ENCODE measurements at regions not wholly inside any gene's neighbourhood (a gene's known extent, or its start where the extent isn't known, plus 50 kb on each side); places are given as distances from the start of the nearest gene placed in this dataset.

DNA sequence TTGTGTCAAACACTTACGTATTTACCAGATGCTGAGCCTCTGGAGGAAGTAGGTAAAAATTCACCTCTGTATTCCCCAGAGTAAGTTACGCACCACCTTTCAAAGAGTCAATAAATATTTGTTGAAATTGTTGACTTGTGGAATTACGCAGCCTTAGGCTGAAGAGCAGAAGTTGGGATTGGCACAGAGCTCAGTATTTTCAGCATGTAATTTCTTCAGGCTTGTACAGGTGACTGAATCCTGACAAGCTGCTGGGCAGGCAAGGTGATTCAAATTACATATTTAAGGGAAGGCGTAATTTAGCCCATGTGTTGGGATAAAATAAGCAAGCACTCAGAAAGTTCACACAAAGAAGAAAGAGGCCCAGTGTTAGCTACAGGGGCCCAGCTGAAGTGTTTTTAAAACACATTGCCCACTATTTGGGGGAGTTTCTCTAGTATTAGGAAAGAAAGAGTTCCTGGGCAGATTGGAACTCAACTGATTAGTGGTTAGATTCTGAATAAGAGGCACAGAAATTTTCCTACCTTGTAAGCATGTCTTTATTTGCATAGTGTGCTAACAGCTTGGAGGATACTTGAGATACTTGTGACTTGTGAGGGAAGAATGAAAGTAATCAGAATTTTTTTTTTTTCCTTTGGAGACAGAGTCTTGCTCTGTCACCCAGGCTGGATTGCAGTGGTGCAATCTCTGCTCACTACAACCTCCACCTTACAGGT lies 165.3 kb upstream of the FBXL7 start:
- Mint-ChIP-seq H3K27ac (no peak overlapping the region), H3K4me1 (ENCODE audit: low read depth) (no peaks in the 10 kb centered on the region), H3K27me3 (no peaks in the 10 kb centered on the region)

DNA sequence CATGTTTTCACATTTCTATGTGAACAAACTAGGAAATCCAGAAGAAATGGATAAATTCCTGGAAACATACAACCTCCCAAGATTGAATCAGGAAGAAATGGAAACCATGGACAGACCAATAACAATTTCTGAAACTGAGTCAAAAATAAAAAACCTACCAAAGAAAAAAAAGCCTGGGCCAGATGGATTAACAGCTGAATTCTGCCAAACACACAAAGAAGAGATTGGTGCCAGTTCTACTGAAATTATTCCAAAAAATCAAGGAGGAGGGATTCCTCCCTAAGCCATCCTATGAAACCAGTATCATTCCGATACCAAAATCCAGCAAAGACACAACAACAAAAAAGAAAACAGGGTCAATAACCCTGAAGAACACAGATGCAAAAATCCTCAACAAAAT lies 166.9 kb upstream of the FBXL7 start:
- no peaks in the 10 kb centered on the region for H3K36me3 Mint-ChIP-seq
- peaks cover 8% of the 10 kb centered on the region for H3K9me3 Mint-ChIP-seq (ENCODE audit: low read depth)
- H3K27ac Mint-ChIP-seq, result no peak overlapping the region

More for the DNA sequence above, 165.3 kb upstream of the FBXL7 start:
- H3K36me3 Mint-ChIP-seq, result no peaks in the 10 kb centered on the region
- no peak overlapping the region for H3K4me3 Mint-ChIP-seq
- peaks cover 13% of the 10 kb centered on the region for H3K9me3 Mint-ChIP-seq (ENCODE audit: low read depth)

DNA sequence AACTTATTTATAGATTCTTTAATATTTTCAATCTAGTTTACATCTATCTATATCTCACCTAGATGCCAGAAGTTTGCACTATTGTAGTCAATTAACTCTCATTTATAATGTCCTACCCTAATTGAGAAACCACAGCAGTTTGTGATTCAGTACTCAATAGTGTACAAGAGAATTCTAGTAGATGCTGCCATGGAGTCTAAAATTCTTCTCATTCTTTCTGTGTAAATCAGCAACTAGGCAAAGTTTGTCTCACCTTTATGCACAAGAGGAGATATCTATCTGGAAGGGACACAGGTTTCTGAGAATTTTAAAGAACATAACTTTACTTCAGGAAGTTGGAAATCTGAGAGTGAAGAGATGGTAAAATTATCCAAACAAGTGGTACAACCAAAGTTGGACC lies 173.0 kb upstream of the FBXL7 start:
- Mint-ChIP-seq H3K9me3 (ENCODE audit: low read depth) (peaks cover 6% of the 10 kb centered on the region), H3K4me3 (no peak overlapping the region), H3K27ac (no peak overlapping the region), H3K27me3 (no peaks in the 10 kb centered on the region), H3K36me3 (no peaks in the 10 kb centered on the region), H3K4me1 (ENCODE audit: low read depth) (no peaks in the 10 kb centered on the region)

More for the DNA sequence above, 166.9 kb upstream of the FBXL7 start:
- Mint-ChIP-seq H3K4me1 (ENCODE audit: low read depth) (no peaks in the 10 kb centered on the region), H3K4me3 (no peak overlapping the region), H3K27me3 (no peaks in the 10 kb centered on the region)

DNA sequence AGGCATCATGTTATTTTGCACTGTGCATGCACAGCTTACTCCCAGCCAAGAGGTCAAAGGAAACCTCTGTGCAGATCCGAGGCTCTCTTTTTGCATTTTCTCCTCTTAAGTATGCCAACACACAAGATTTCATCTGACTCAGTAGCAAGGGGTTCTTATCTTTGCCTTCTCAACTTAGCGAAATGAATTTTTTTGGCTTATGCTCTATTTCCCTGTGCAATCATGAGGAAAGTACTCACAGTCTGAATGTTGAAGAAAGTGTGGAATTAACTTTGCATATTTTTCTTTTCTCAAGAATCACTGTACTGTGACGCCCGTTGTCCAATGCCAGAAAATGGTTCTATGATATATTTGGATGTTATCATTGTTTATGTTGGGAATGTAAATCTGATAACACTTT lies 173.5 kb upstream of the FBXL7 start:
- Mint-ChIP-seq H3K4me3 (no peak overlapping the region), H3K27me3 (no peaks in the 10 kb centered on the region), H3K9me3 (ENCODE audit: low read depth) (peaks cover 6% of the 10 kb centered on the region), H3K4me1 (ENCODE audit: low read depth) (no peaks in the 10 kb centered on the region), H3K27ac (no peak overlapping the region), H3K36me3 (no peaks in the 10 kb centered on the region)

DNA sequence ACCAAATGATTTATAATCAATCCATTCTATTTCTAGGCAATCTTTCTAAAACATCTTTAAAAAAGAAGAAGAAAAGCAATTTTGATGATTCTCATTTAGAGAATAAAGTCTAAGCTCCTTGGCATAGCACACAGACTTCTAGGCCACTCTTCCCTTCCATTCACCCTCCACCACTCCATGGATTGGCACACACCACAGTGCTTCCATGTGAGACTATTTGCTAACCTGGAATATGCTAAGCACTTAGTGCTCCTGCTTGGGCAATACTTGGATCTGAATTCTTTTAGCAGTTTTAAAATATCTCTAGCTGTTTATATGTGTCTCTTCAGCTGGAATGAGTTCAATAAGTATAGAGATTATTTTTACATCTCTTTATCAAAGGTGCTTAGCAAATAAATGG lies 177.6 kb upstream of the FBXL7 start:
- Mint-ChIP-seq H3K27ac (no peak overlapping the region), H3K27me3 (no peaks in the 10 kb centered on the region), H3K4me3 (no peak overlapping the region), H3K9me3 (ENCODE audit: low read depth) (peaks cover 9% of the 10 kb centered on the region), H3K36me3 (no peaks in the 10 kb centered on the region), H3K4me1 (ENCODE audit: low read depth) (no peaks in the 10 kb centered on the region)

DNA sequence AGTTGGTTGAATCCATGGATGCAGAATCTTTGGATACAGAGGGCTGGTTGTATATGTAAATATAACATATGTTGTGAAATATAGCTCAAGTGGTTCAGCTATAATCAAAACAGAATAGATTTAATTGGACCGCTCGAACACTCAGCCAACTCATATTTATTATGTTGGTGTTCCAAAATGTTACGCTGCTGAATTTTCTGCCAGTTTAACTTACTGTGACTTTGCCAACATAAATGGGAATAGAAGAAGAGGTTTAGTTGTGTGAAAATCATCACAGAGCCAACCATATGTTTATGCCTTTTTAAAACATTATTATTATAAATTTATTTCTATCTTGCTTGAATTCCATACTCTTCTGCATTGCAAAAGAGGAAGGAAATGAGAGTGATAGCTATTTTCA lies 178.2 kb upstream of the FBXL7 start:
- Mint-ChIP-seq H3K4me1 (ENCODE audit: low read depth) (no peaks in the 10 kb centered on the region), H3K27ac (no peak overlapping the region), H3K9me3 (ENCODE audit: low read depth) (peaks cover 9% of the 10 kb centered on the region), H3K36me3 (no peaks in the 10 kb centered on the region), H3K4me3 (no peak overlapping the region), H3K27me3 (no peaks in the 10 kb centered on the region)

DNA sequence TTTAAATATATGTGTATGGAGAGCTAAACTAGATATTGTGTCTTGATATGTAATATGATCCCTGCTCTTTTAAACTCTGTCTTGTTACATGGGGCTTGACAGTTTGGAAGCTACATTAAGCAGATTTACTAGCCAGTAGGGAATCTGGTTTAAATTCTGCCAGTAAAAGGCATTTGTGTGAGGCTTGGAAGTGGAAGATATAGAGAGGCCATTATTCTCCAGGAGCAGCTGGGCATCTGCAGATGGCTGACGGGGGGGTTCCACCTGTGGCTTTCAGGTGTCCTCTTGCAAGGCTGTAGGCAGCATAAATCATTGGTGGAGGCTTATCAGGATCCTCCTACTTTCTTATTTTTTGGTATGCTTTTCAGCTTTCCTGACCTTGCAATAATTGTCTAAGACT lies 179.1 kb upstream of the FBXL7 start:
- H3K27ac Mint-ChIP-seq, result no peak overlapping the region
- no peaks in the 10 kb centered on the region for H3K27me3 Mint-ChIP-seq
- H3K36me3 Mint-ChIP-seq, result no peaks in the 10 kb centered on the region

DNA sequence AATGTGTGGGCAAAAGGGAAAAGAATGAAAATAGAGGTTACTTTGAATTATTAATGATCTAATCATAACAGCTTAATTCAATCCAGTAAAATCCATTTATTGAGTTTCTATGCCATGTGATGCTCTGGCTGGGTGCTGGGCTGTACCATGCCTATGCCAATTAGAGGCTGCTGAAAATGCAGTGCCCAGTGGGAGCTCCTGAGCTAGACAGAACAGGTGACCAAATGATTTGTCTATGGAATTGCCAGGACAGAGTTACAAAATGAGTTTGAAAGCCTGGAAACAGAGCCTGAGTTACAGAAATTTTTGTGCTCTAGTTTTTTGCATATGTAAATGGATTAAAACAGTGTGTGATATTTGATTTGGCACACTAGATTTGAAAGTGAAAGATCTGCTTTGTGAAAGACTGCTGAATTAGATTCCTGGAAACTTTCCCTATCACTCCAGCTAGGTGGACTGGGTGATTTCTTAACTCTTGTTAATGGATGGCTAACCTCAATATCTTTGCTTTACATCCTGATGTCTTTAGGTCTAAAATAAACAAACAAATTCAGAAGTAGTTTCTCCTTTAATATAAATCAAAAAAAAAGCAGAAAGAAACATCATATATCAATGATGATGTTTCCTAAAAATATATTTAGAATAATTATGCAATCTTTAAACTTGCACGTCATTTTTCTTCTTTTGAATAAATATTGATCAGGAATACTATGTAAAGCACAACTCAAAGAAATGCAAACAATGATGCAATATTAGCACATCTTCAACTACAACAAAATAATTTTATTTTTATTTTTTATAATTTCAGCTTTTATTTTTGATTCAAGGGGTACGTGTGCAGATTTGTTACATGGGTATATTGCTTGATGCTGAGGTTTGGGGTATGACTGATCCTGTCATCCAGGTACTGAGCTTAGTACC lies 194.8 kb upstream of the FBXL7 start:
- no peak overlapping the region for H3K4me3 Mint-ChIP-seq
- H3K36me3 Mint-ChIP-seq, result no peaks in the 10 kb centered on the region
- H3K9me3 Mint-ChIP-seq (ENCODE audit: low read depth), result peaks cover 14% of the 10 kb centered on the region
- no peaks in the 10 kb centered on the region for H3K27me3 Mint-ChIP-seq
- H3K4me1 Mint-ChIP-seq (ENCODE audit: low read depth), result no peaks in the 10 kb centered on the region
- H3K27ac Mint-ChIP-seq, result no peak overlapping the region

More for the DNA sequence above, 179.1 kb upstream of the FBXL7 start:
- Mint-ChIP-seq H3K4me1 (ENCODE audit: low read depth) (no peaks in the 10 kb centered on the region), H3K4me3 (no peak overlapping the region), H3K9me3 (ENCODE audit: low read depth) (peaks cover 4% of the 10 kb centered on the region)

DNA sequence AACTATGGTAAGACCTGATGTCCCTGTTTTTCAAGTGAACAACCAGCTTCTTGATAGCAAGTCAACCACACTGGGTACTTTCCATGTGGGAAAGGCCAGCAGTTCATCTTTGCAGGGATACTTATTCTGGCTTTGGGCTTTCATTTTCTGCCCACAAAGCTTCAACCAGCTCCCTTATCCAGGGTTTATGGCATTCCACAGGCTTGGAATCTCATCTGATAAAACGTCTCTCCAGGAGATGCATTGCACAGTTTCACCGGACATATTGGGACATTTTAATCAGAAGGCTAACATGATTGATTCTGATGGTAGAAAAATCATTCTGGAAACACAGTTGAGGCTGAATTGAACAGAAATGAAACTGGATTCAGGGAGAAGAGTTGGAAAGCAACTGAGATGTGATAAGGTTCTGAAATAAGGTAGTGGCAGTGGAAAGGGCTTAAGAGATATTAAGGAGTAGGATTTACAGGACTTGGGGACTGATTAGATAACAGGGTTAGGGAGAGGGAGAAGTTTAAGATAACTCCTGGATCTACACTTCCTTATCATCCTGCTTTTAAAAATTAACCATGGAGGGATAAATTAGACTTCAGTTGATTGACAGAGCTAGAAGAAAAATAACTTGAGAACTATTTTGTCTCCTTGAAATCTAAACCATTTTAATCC lies 195.8 kb upstream of the FBXL7 start:
- H3K36me3 Mint-ChIP-seq, result no peaks in the 10 kb centered on the region

DNA sequence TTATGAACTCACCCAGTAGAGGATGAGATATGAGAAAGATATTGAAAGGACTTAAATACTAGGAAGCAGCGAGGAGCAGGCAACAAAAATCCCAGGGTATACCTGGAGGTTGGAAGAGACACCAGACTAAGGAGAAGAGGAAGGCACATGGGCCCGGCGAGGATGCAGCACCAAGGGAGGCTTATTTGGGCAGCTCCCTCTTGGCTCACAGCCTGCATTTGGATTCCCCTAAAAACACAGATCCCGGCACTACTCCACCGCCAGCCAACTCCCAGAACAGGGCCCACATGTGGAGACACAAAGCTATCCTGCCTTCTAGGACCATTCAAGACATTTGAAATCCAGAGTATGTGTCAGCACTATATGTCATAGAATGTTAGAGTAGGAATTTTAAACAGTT lies 199.8 kb upstream of the FBXL7 start:
- no peak overlapping the region for H3K27ac Mint-ChIP-seq

More for the DNA sequence above, 195.8 kb upstream of the FBXL7 start:
- Mint-ChIP-seq H3K27ac (no peak overlapping the region), H3K9me3 (ENCODE audit: low read depth) (peaks cover 14% of the 10 kb centered on the region), H3K4me1 (ENCODE audit: low read depth) (no peaks in the 10 kb centered on the region), H3K4me3 (no peak overlapping the region), H3K27me3 (no peaks in the 10 kb centered on the region)

DNA sequence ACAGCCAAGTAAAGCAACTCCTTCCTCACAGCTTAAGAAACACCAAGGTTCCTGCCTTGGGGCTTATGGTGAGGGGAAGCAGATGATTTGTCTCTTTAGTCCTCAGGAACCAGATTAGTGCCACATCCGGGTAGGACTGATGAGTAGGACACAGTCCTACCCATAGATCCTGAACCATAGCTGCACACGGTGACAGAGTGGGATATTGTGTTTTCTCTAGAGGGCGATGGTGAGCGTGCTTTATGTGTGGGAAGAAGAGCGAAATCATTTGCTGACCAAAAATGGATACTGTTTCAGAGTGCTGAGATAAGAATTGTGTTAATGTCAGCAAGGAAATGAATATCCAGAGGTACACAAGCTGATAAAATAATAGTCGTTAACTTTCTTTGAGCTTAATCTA lies 209.0 kb upstream of the FBXL7 start:
- no peaks in the 10 kb centered on the region for H3K4me1 Mint-ChIP-seq (ENCODE audit: low read depth)
- no peaks in the 10 kb centered on the region for H3K27me3 Mint-ChIP-seq
- H3K9me3 Mint-ChIP-seq (ENCODE audit: low read depth), result no peaks in the 10 kb centered on the region
- H3K27ac Mint-ChIP-seq, result no peak overlapping the region
- peaks cover 2% of the 10 kb centered on the region for H3K36me3 Mint-ChIP-seq
- no peak overlapping the region for H3K4me3 Mint-ChIP-seq

More for the DNA sequence above, 199.8 kb upstream of the FBXL7 start:
- no peaks in the 10 kb centered on the region for H3K4me1 Mint-ChIP-seq (ENCODE audit: low read depth)
- H3K27me3 Mint-ChIP-seq, result no peaks in the 10 kb centered on the region
- H3K36me3 Mint-ChIP-seq, result no peaks in the 10 kb centered on the region
- H3K9me3 Mint-ChIP-seq (ENCODE audit: low read depth), result peaks cover 3% of the 10 kb centered on the region
- no peak overlapping the region for H3K4me3 Mint-ChIP-seq

DNA sequence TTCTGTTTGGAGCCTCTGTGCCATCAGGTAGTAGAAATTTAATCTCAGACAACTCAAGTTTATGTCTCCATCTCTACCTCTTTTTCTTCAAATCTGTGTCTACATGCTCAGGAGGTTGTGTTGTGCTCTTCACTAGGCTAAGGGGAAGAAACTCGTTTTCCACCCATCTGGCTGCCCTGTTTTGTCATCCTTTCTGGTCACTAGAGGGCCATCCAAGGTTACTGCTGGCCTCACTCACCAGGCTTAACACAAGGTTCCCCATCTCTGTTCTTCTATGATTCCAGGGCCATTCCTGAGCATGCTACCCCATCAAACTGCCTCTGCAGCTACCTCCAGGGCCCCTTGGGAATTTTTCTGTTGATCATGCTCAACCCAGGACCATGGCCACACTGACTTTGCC lies 213.3 kb upstream of the FBXL7 start:
- Mint-ChIP-seq H3K9me3 (ENCODE audit: low read depth) (peaks cover 13% of the 10 kb centered on the region), H3K4me3 (no peak overlapping the region), H3K27me3 (no peaks in the 10 kb centered on the region), H3K36me3 (peaks cover 2% of the 10 kb centered on the region), H3K4me1 (ENCODE audit: low read depth) (no peaks in the 10 kb centered on the region), H3K27ac (no peak overlapping the region)

DNA sequence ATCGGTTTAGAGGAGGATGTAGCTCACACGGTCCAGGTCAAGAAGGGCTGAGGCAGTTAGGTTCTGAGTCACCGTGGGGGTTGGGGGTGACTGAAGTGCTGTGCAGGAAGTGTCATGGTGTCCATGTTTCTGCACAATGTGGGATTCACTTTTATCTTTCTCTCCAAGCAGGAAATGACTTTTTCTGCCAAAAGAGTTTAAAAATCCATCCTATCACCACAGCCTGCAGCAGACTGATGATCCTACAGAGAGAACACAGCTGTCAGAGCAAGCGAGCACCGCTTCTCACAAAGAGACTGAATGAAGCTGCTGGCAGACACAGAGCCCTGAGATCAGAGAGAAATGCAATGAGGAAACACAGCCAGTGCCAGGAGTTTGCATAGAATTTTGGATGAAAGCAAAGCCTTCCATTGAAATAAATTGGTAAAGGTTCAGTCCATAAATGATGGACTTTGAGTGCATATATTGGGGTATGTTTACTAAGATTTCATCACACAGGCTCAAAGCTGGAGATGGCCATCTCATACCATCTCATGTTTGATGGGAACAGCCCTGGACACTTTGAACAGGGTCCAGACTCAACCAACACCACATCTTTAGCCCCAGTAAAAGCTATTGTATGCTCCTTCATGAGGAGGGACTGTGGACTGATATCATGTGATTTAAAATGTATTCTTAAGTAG lies 213.9 kb upstream of the FBXL7 start:
- Mint-ChIP-seq H3K27me3 (no peaks in the 10 kb centered on the region), H3K36me3 (peaks cover 2% of the 10 kb centered on the region), H3K27ac (no peak overlapping the region), H3K9me3 (ENCODE audit: low read depth) (peaks cover 13% of the 10 kb centered on the region), H3K4me3 (no peak overlapping the region), H3K4me1 (ENCODE audit: low read depth) (no peaks in the 10 kb centered on the region)

DNA sequence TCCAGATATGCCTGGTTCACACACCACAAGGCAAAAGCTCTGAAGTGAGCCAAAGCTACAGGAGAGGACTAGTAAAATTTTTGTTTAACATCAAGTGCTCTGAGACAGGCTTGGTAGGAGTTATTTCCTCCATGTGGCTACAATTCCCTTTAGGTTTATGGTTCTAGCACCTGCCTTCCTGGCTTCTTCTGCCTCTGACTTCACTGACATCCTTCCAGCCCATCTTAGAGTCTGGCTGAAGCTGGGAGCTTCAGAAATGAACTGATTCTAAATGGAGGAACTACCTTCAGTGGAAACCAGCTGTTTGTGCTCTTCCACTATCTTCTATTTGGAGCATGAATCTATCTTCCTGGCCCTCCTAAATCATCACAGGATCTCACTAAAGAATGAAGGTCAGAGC lies 215.3 kb upstream of the FBXL7 start:
- Mint-ChIP-seq H3K36me3 (no peaks in the 10 kb centered on the region), H3K4me1 (ENCODE audit: low read depth) (no peaks in the 10 kb centered on the region), H3K27ac (no peak overlapping the region), H3K27me3 (no peaks in the 10 kb centered on the region), H3K9me3 (ENCODE audit: low read depth) (peaks cover 16% of the 10 kb centered on the region), H3K4me3 (no peak overlapping the region)
